ENCODE measurements at regions not wholly inside any gene's neighbourhood (a gene's known extent, or its start where the extent isn't known, plus 50 kb on each side); places are given as distances from the start of the nearest gene placed in this dataset.

- TF ChIP-seq CTCF (IDR thresholded peaks at IDR 0.05) (no peak), ZFX (IDR thresholded peaks at IDR 0.05; ENCODE audit: borderline replicate concordance) (no peak)
Observed at GRCh38 chr7:106517508-106517907, 143.4 kb downstream of the CCDC71L start.

Data from 22Rv1 (cell line).